H1 (cell line): ENCODE measurements at regions not wholly inside any gene's neighbourhood (a gene's known extent, or its start where the extent isn't known, plus 50 kb on each side); places are given as distances from the start of the nearest gene placed in this dataset.
A peak's percentile ranks its signal among the peaks of the same experiment; 100 is the strongest.

Experiments
- CTCF ChIA-PET: fragments of 300-600 bp; sonication (Branson Sonifier 250); formaldehyde crosslinking; loops from one replicate; lab custom pipeline; 2021; ENCODE audit not compliant: partially characterized antibody; lab: Charles Lee
- POLR2A ChIA-PET: fragments of 300-600 bp; sonication (Branson Sonifier 250); formaldehyde crosslinking; loops from one replicate; lab custom pipeline; 2021; ENCODE audit warnings: inconsistent platforms; ENCODE audit not compliant: partially characterized antibody; lab: Charles Lee
- DNase-seq, 2 experiments: peaks; one replicate each; pipeline versions ENCODE4 v3.0.0 to v3.0.0-alpha.2; 2010 to 2022; ENCODE audit warnings: low spot score in 2 of 2, low read depth in 1 of 2, mixed read lengths in 1 of 2
- FAIRE-seq: peaks from 2 replicates; lab custom pipeline; 2011; peaks lifted over from hg19 to GRCh38; lab: Jason Lieb, UNC
- H2AFZ ChIP-seq: 2 replicates; pipeline ENCODE4 v1.8.1; 2012; ENCODE audit warnings: low read length, inconsistent platforms
- H2AK5ac ChIP-seq: 2 replicates; pipeline ENCODE4 v1.6.1; 2013; ENCODE audit warnings: low read depth, low read length
- H2BK120ac ChIP-seq: replicated peaks from 2 replicates; pipeline ENCODE3; 2013; ENCODE audit warnings: low read depth, low read length, inconsistent platforms
- H2BK12ac ChIP-seq: 2 replicates; pipeline ENCODE4 v1.6.1; 2013; ENCODE audit warnings: low read depth, low read length
- H2BK15ac ChIP-seq: 2 replicates; pipeline ENCODE4 v1.6.1; 2013; ENCODE audit warnings: low read length
- H2BK20ac ChIP-seq: 2 replicates; pipeline ENCODE4 v1.6.1; 2013; ENCODE audit warnings: low read length
- H2BK5ac ChIP-seq: 2 replicates; pipeline ENCODE4 v1.6.1; 2013; ENCODE audit warnings: low read depth, low read length
- H3K14ac ChIP-seq: 2 replicates; pipeline ENCODE4 v1.6.1; 2013; ENCODE audit warnings: inconsistent platforms; ENCODE audit not compliant: insufficient read length
- H3K18ac ChIP-seq: 2 replicates; pipeline ENCODE4 v1.6.1; 2013; ENCODE audit warnings: low read length; ENCODE audit errors: extremely low read depth
- H3K23ac ChIP-seq: 2 replicates; pipeline ENCODE4 v1.6.1; 2013; ENCODE audit warnings: inconsistent platforms; ENCODE audit not compliant: insufficient read length
- H3K23me2 ChIP-seq: 2 replicates; pipeline ENCODE4 v1.6.1; 2013; ENCODE audit warnings: low read depth, low read length
- H3K27ac ChIP-seq: 2 replicates; pipeline ENCODE4 v1.6.1; 2011; ENCODE audit warnings: low read depth, low read length, inconsistent platforms
- H3K27me3 ChIP-seq, 4 experiments: replicated peaks in 1 of 4; 1 replicate in 1 of 4; 2 replicates in 3 of 4; pipeline versions ENCODE4 v1.6.1 to v1.8.1; 2011 to 2013; ENCODE audit warnings: low read length in 3 of 4, mild to moderate bottlenecking in 3 of 4, inconsistent platforms in 2 of 4, mixed read lengths in 2 of 4, moderate library complexity in 1 of 4; ENCODE audit not compliant: control insufficient read depth in 3 of 4, insufficient read depth in 3 of 4; ENCODE audit errors: extremely low read depth in 1 of 4
- H3K36me3 ChIP-seq, 4 experiments: 2 replicates each; pipeline versions ENCODE4 v1.6.1 to v1.8.1; 2011 to 2013; ENCODE audit warnings: mild to moderate bottlenecking in 4 of 4, low read length in 3 of 4, moderate library complexity in 2 of 4, control low read depth in 1 of 4, inconsistent platforms in 1 of 4; ENCODE audit not compliant: insufficient read depth in 4 of 4, control insufficient read depth in 2 of 4
- H3K4ac ChIP-seq: replicated peaks from 2 replicates; pipeline ENCODE3; 2013; ENCODE audit warnings: low read length, low read depth, mixed read lengths, inconsistent platforms; ENCODE audit not compliant: insufficient read length
- H3K4me1 ChIP-seq, 4 experiments: replicated peaks in 1 of 4; 1 replicate in 1 of 4; 2 replicates in 3 of 4; pipeline versions ENCODE4 v1.6.1 to v1.8.1; 2011 to 2013; ENCODE audit warnings: low read length in 3 of 4, inconsistent platforms in 2 of 4, mixed read lengths in 1 of 4; ENCODE audit not compliant: insufficient read depth in 4 of 4, control insufficient read depth in 3 of 4
- H3K4me2 ChIP-seq, 2 experiments: 2 replicates each; pipeline versions ENCODE4 v1.6.1 to v1.8.1; 2011 to 2013; ENCODE audit warnings: low read depth in 2 of 2, low read length in 2 of 2, control low read depth in 1 of 2, inconsistent platforms in 1 of 2, mild to moderate bottlenecking in 1 of 2; ENCODE audit not compliant: insufficient read depth in 1 of 2
- H3K4me3 ChIP-seq, 4 experiments: fragments of 200-600, 300-600 bp in 1 of 4; sonication (generic), shearing (Covaris generic), sonication (Bioruptor Twin) in 1 of 4; 2 replicates each; pipeline versions ENCODE4 v1.5.1 to v1.8.1; 2011 to 2016; ENCODE audit warnings: low read length in 4 of 4, low read depth in 3 of 4, control low read depth in 2 of 4, inconsistent platforms in 2 of 4, mild to moderate bottlenecking in 2 of 4, mixed read lengths in 1 of 4, moderate library complexity in 1 of 4; ENCODE audit not compliant: insufficient read depth in 2 of 4; ENCODE audit errors: extremely low read depth in 1 of 4
- H3K56ac ChIP-seq: replicated peaks from 2 replicates; pipeline ENCODE3; 2013; ENCODE audit warnings: low read depth, mild to moderate bottlenecking, mixed read lengths, low read length, inconsistent platforms; ENCODE audit not compliant: insufficient read length
- H3K79me1 ChIP-seq: 2 replicates; pipeline ENCODE4 v1.6.1; 2013; ENCODE audit warnings: low read depth, low read length, control low read depth
- H3K79me2 ChIP-seq, 2 experiments: 2 replicates each; pipeline versions ENCODE4 v1.6.1 to v1.8.1; 2012 to 2013; ENCODE audit warnings: low read length in 2 of 2, mild to moderate bottlenecking in 2 of 2, inconsistent platforms in 1 of 2; ENCODE audit not compliant: insufficient read depth in 2 of 2, control insufficient read depth in 1 of 2
- H3K9ac ChIP-seq, 4 experiments: replicated peaks in 1 of 4; 1 replicate in 1 of 4; 2 replicates in 3 of 4; pipeline versions ENCODE4 v1.6.1 to v1.8.1; 2011 to 2013; ENCODE audit warnings: low read depth in 3 of 4, low read length in 3 of 4, control low read depth in 2 of 4, mild to moderate bottlenecking in 2 of 4, moderate library complexity in 2 of 4, inconsistent platforms in 1 of 4; ENCODE audit errors: extremely low read depth in 1 of 4
- H3K9me3 ChIP-seq, 2 experiments: 2 replicates each; pipeline versions ENCODE4 v1.6.1 to v1.8.1; 2012 to 2013; ENCODE audit warnings: mild to moderate bottlenecking in 2 of 2, moderate library complexity in 2 of 2, control low read depth in 1 of 2, inconsistent platforms in 1 of 2, low read depth in 1 of 2, low read length in 1 of 2, mixed read lengths in 1 of 2; ENCODE audit not compliant: insufficient read depth in 2 of 2
- H4K20me1 ChIP-seq, 2 experiments: replicated peaks in 1 of 2; 2 replicates each; pipeline versions ENCODE3 to v1.8.1; 2011 to 2013; ENCODE audit warnings: inconsistent platforms in 2 of 2, low read length in 2 of 2, mild to moderate bottlenecking in 1 of 2; ENCODE audit not compliant: insufficient read depth in 2 of 2, control insufficient read depth in 1 of 2
- H4K5ac ChIP-seq: 2 replicates; pipeline ENCODE4 v1.6.1; 2013; ENCODE audit warnings: low read length, low read depth, mixed read lengths, inconsistent platforms; ENCODE audit not compliant: insufficient read length
- H4K8ac ChIP-seq: 2 replicates; pipeline ENCODE4 v1.8.0; 2013; ENCODE audit warnings: mild to moderate bottlenecking, moderate library complexity, low read length, inconsistent platforms; ENCODE audit not compliant: insufficient read depth; ENCODE audit errors: extremely low read depth
- H4K91ac ChIP-seq: replicated peaks from 2 replicates; pipeline ENCODE3; 2013; ENCODE audit warnings: low read length, mixed read lengths, inconsistent platforms; ENCODE audit not compliant: insufficient read length
- ATF2 ChIP-seq: IDR thresholded peaks from 2 replicates; pipeline ENCODE4 v1.6.1; 2012; ENCODE audit warnings: low read length, inconsistent platforms
- BACH1 ChIP-seq: IDR thresholded peaks from 2 replicates; pipeline ENCODE4 v1.6.1; 2012; ENCODE audit warnings: low read length, improper control_type of control experiment
- CEBPB ChIP-seq: IDR thresholded peaks from 2 replicates; pipeline ENCODE4 v1.6.1; 2012; ENCODE audit warnings: low read depth, low read length
- HDAC2 ChIP-seq, 2 experiments: fragments of 300-600 bp in 1 of 2; sonication (generic) in 1 of 2; IDR thresholded peaks; 2 replicates each; pipeline ENCODE4 v1.6.1; 2011 to 2012; ENCODE audit warnings: low read depth in 2 of 2, low read length in 2 of 2, mild to moderate bottlenecking in 2 of 2, moderate library complexity in 2 of 2, borderline replicate concordance in 1 of 2, inconsistent platforms in 1 of 2
- RBBP5 ChIP-seq: IDR thresholded peaks from 2 replicates; pipeline ENCODE4 v1.7.1; 2012; ENCODE audit warnings: low read depth, mild to moderate bottlenecking, inconsistent platforms, low read length, moderate library complexity, borderline replicate concordance
- RNF2 ChIP-seq: fragments of 200-900, 300-1000 bp; sonication (generic); IDR thresholded peaks from 2 replicates; pipeline ENCODE4 v1.7.1; 2016; ENCODE audit warnings: borderline replicate concordance, low read depth, mild to moderate bottlenecking, antibody characterized with exemption, low read length; ENCODE audit not compliant: poor library complexity, severe bottlenecking; ENCODE audit errors: missing control alignments
- SAP30 ChIP-seq: fragments of 300-600 bp; sonication (generic); IDR thresholded peaks from 2 replicates; pipeline ENCODE4 v1.7.1; 2012; ENCODE audit warnings: low read length, moderate library complexity, mild to moderate bottlenecking, inconsistent platforms; ENCODE audit not compliant: insufficient read depth, insufficient replicate concordance
- SIRT6 ChIP-seq: IDR thresholded peaks from one replicate; pipeline ENCODE4 v1.7.1; 2012; ENCODE audit warnings: low read length, inconsistent platforms
- SIX5 ChIP-seq: IDR thresholded peaks from 2 replicates; pipeline ENCODE4 v1.6.1; 2011; ENCODE audit warnings: mild to moderate bottlenecking, low read depth, low read length
- SP4 ChIP-seq: IDR thresholded peaks from 2 replicates; pipeline ENCODE4 v1.6.1; 2012; ENCODE audit warnings: low read length, inconsistent platforms
- WGBS, 2 experiments: shearing (Covaris generic) in 1 of 2; methylation state at CpG; one replicate each; pipeline versions ENCODE4 v1.1.6 to v1.1.7; 2013 to 2015; ENCODE audit warnings: low lambda C conversion rate in 2 of 2, mixed read lengths in 2 of 2, inconsistent platforms in 1 of 2, low coverage in 1 of 2, missing lambda C conversion rate in 1 of 2; ENCODE audit not compliant: insufficient replicate concordance in 2 of 2, insufficient coverage in 1 of 2, insufficient read length in 1 of 2; ENCODE audit errors: extremely low coverage in 1 of 2, missing lambda C conversion rate in 1 of 2; 5-methylcytosine and 5-hydroxymethylcytosine counted together

GRCh38 chr2:47270421-47270820, 94.1 kb upstream of the CALM2 start:
- POLR2A ChIA-PET = no interaction called here
- CTCF ChIA-PET = interaction anchor here (1.3 to 9.8 kb wide), 5 partner anchors 9 to 142 kb away, joined by 4 to 58 read pairs (median 5); no protein-coding TSS in a partner anchor
- FAIRE-seq = no peak

More at GRCh38 chr2:47270421-47270820, 94.1 kb upstream of the CALM2 start:
- TF ChIP-seq SIRT6 (no peak), RNF2 (no peak), BACH1 (no peak), SAP30 (no peak), SIX5 (no peak), HDAC2 (IDR thresholded peaks at IDR 0.05; ENCODE audit: borderline replicate concordance in 1 of 2, low read depth in 2 of 2, low read length in 2 of 2) (no peak), RBBP5 (no peak), SP4 (no peak), CEBPB (no peak), ATF2 (no peak)
- Histone ChIP-seq H4K91ac (no peak overlapping the region), H3K4me2 (no peak overlapping the region), H3K23ac (no peak overlapping the region), H2AFZ (no peak overlapping the region), H2BK20ac (no peak overlapping the region), H3K36me3 (no peaks in the 10 kb centered on the region), H4K8ac (no peak overlapping the region), H3K18ac (no peak overlapping the region), H3K79me1 (no peaks in the 10 kb centered on the region), H2BK15ac (peak overlapping the region; percentile 40; the same call in 1 of the 2 replicates), H3K4me1 (peaks cover 4 to 9% (median 7%) of the 10 kb centered on the region in 4 experiments; a peak in 6 of 7 replicates), H3K23me2 (no peaks in the 10 kb centered on the region; the same call in 1 of the 2 replicates), H2BK5ac (no peak overlapping the region), H2AK5ac (no peak overlapping the region), H3K14ac (no peak overlapping the region), H3K79me2 (no peaks in the 10 kb centered on the region), H4K20me1 (no peaks in the 10 kb centered on the region), H3K27ac (no peak overlapping the region), H2BK120ac (no peak overlapping the region), H3K9ac (no peak overlapping the region), H3K4me3 (no peak overlapping the region), H3K9me3 (no peaks in the 10 kb centered on the region), H3K27me3 (no peaks in the 10 kb centered on the region), H3K4ac (no peak overlapping the region), H2BK12ac (no peak overlapping the region), H3K56ac (no peak overlapping the region), H4K5ac (no peak overlapping the region)
- DNase-seq = no peak
- 88% methylated on average over 5 of the region's 5 CpGs; no CpG with 5 or more reads in 1 of the 2 experiments for WGBS, 2 experiments
